IMR-90 (cell line): ENCODE measurements at regions not wholly inside any gene's neighbourhood (a gene's known extent, or its start where the extent isn't known, plus 50 kb on each side); places are given as distances from the start of the nearest gene placed in this dataset.

ENCODE experiments used
- ATAC-seq: fragments of 200-7000 bp; cut with Tn5 transposase; 2 replicates; pipeline ENCODE4 v1.9.1; 2020; ENCODE audit warnings: low read depth, mild to moderate bottlenecking, moderate library complexity
- BruUV-seq: library from RNA; stranded (reverse); fragments of 400-500 nt; replicated peaks from 2 replicates; lab custom pipeline; 2021; lab: Mats Ljungman, UMichigan
- CTCF ChIA-PET: fragments of 300-600 bp; formaldehyde crosslinking; extraction: SDS; loops from one replicate; lab custom pipeline; 2021; ENCODE audit warnings: antibody characterized with exemption; lab: Yijun Ruan, JAX
- POLR2A ChIA-PET: fragments of 300-600 bp; sonication (Branson Sonifier 250); formaldehyde crosslinking; loops from one replicate; lab custom pipeline; 2022; ENCODE audit warnings: antibody characterized with exemption; ENCODE audit not compliant: unreplicated experiment; lab: Charles Lee
- DNase-seq: peaks from one replicate; pipeline ENCODE4 v3.0.0; 2013
- H2AFZ ChIP-seq: replicated peaks from 2 replicates; pipeline ENCODE3; 2013; ENCODE audit warnings: low read length, mild to moderate bottlenecking; ENCODE audit not compliant: poor library complexity
- H2AK5ac ChIP-seq: 2 replicates; pipeline ENCODE4 v1.6.1; 2013; ENCODE audit warnings: low read depth, low read length, inconsistent platforms
- H2AK9ac ChIP-seq: replicated peaks from 2 replicates; pipeline ENCODE3; 2013; ENCODE audit warnings: mild to moderate bottlenecking, low read depth, low read length, moderate library complexity; ENCODE audit not compliant: poor library complexity
- H2BK120ac ChIP-seq: 2 replicates; pipeline ENCODE4 v1.6.1; 2013; ENCODE audit warnings: low read depth, low read length, inconsistent platforms
- H2BK15ac ChIP-seq: 3 replicates; pipeline ENCODE4 v1.6.1; 2013; ENCODE audit warnings: low read depth, low read length, inconsistent platforms
- H2BK20ac ChIP-seq: 2 replicates; pipeline ENCODE4 v1.6.1; 2013; ENCODE audit warnings: low read depth, mild to moderate bottlenecking, inconsistent platforms, low read length, moderate library complexity
- H2BK5ac ChIP-seq: 2 replicates; pipeline ENCODE4 v1.6.1; 2013; ENCODE audit warnings: mild to moderate bottlenecking, low read depth, low read length, inconsistent platforms; ENCODE audit not compliant: poor library complexity, severe bottlenecking
- H3K14ac ChIP-seq: replicated peaks from 2 replicates; pipeline ENCODE4 v1.6.1; 2013; ENCODE audit warnings: low read depth, low read length, inconsistent platforms
- H3K18ac ChIP-seq: 2 replicates; pipeline ENCODE4 v1.6.1; 2013; ENCODE audit warnings: low read depth, low read length, control low read depth
- H3K23ac ChIP-seq: 2 replicates; pipeline ENCODE4 v1.6.1; 2013; ENCODE audit warnings: low read depth, low read length, inconsistent platforms
- H3K27ac ChIP-seq: 2 replicates; pipeline ENCODE4 v1.5.1; 2013; ENCODE audit warnings: mild to moderate bottlenecking, control low read depth, low read length; ENCODE audit not compliant: insufficient read depth
- H3K27me3 ChIP-seq: 2 replicates; pipeline ENCODE4 v1.6.1; 2013; ENCODE audit warnings: low read length; ENCODE audit not compliant: control insufficient read depth, insufficient read depth
- H3K36me3 ChIP-seq: 2 replicates; pipeline ENCODE4 v1.6.1; 2013; ENCODE audit warnings: low read length, mixed read lengths; ENCODE audit not compliant: control insufficient read depth, insufficient read depth
- H3K4ac ChIP-seq: 2 replicates; pipeline ENCODE4 v1.6.1; 2013; ENCODE audit warnings: low read depth, low read length, inconsistent platforms
- H3K4me1 ChIP-seq: 2 replicates; pipeline ENCODE4 v1.6.1; 2013; ENCODE audit warnings: low read length, mixed read lengths; ENCODE audit not compliant: control insufficient read depth, insufficient read depth
- H3K4me2 ChIP-seq: 2 replicates; pipeline ENCODE4 v1.6.1; 2013; ENCODE audit warnings: low read depth, mild to moderate bottlenecking, control low read depth, low read length, moderate library complexity
- H3K4me3 ChIP-seq: 2 replicates; pipeline ENCODE4 v1.5.1; 2013; ENCODE audit warnings: low read depth, mild to moderate bottlenecking, control low read depth, low read length, moderate library complexity; ENCODE audit not compliant: insufficient read depth
- H3K56ac ChIP-seq: 2 replicates; pipeline ENCODE4 v1.6.1; 2013; ENCODE audit warnings: low read length, inconsistent platforms; ENCODE audit not compliant: insufficient read depth; ENCODE audit errors: extremely low read depth
- H3K79me1 ChIP-seq, 2 experiments: 2 replicates each; pipeline ENCODE4 v1.6.1; 2013; ENCODE audit warnings: low read length in 2 of 2, inconsistent platforms in 1 of 2, low read depth in 1 of 2
- H3K9ac ChIP-seq: 2 replicates; pipeline ENCODE4 v1.6.1; 2013; ENCODE audit warnings: low read depth, low read length, control low read depth
- H3K9me1 ChIP-seq: 2 replicates; pipeline ENCODE4 v1.6.1; 2013; ENCODE audit warnings: low read length, inconsistent platforms; ENCODE audit not compliant: insufficient read depth
- H3K9me3 ChIP-seq: 2 replicates; pipeline ENCODE4 v1.6.1; 2013; ENCODE audit warnings: low read length; ENCODE audit not compliant: control insufficient read depth, insufficient read depth
- H4K20me1 ChIP-seq: 2 replicates; pipeline ENCODE4 v1.6.1; 2013; ENCODE audit warnings: low read length, inconsistent platforms; ENCODE audit not compliant: insufficient read depth
- H4K5ac ChIP-seq: 2 replicates; pipeline ENCODE4 v1.6.1; 2013; ENCODE audit warnings: mild to moderate bottlenecking, low read depth, low read length, control low read depth
- H4K8ac ChIP-seq, 2 experiments: 2 replicates each; pipeline ENCODE4 v1.6.1; 2013; ENCODE audit warnings: low read depth in 2 of 2, low read length in 2 of 2, control low read depth in 1 of 2, inconsistent platforms in 1 of 2
- H4K91ac ChIP-seq: 2 replicates; pipeline ENCODE4 v1.6.1; 2013; ENCODE audit warnings: low read depth, low read length, inconsistent platforms; ENCODE audit not compliant: insufficient read depth
- CEBPB ChIP-seq: IDR thresholded peaks from 2 replicates; pipeline ENCODE4 v1.6.1; 2012; ENCODE audit warnings: low read depth, low read length, improper control_type of control experiment
- NFE2L2 ChIP-seq: fragments of 150-350 bp; IDR thresholded peaks from 2 replicates; pipeline ENCODE4 v1.6.1; 2016; ENCODE audit warnings: low read depth, mild to moderate bottlenecking, low read length
- WGBS, 2 experiments: methylation state at CpG; one replicate each; pipeline versions ENCODE4 v1.1.5 to v1.1.7; 2013; ENCODE audit warnings: missing lambda C conversion rate in 2 of 2; ENCODE audit not compliant: insufficient read length in 1 of 2; ENCODE audit errors: extremely low coverage in 2 of 2; 5-methylcytosine and 5-hydroxymethylcytosine counted together
- dilution Hi-C: fragments of 300-500 bp; cut with HindIII; formaldehyde crosslinking; loops from one replicate; pipeline ENCODE4 v1.14.3; 2018; ENCODE audit warnings: low sequenced_read_pairs; ENCODE audit not compliant: unreplicated experiment
- in situ Hi-C: fragments of 300-500 bp; cut with MboI; formaldehyde crosslinking; loops from 3 replicates; pipeline ENCODE4 v1.14.3; 2019; ENCODE audit warnings: low sequenced_read_pairs, inconsistent platforms, mixed read lengths
- intact Hi-C: fragments of 100-400 bp; cut with micrococcal nuclease; formaldehyde crosslinking; loops from 2 replicates; pipeline ENCODE4 v1.10.0; 2022
- TF ChIP-seq, protein P1 (sequence below): conservative IDR thresholded peaks from 2 replicates; pipeline ENCODE4 v1.5.1; 2012; ENCODE audit warnings: mild to moderate bottlenecking, low read depth, low read length, improper control_type of control experiment

DNA sequence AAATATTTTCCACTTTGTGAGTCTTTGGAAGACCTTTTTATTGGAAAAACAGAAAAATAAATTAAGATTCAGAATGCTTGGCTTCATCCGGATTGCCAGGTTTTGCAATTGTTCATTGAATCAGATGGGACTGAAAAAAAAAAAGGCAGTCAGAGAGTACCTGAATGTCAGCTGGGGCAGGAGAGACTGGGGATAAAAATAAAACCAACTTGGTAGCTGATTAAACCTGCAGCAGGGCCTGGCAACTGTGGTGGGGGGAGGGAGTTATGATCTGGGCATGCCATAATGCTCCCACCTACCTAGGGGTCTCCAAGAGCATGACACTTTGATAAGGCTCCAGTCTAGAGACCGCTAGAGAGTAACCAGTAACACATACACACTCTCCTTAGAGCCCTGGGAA, 454.4 kb downstream of the DTWD2 start:
- dilution Hi-C loops = no loop called here

More for the DNA sequence above, 454.4 kb downstream of the DTWD2 start:
- no peak overlapping the region for H2AFZ ChIP-seq
- no peak overlapping the region for H2BK20ac ChIP-seq
- H3K9ac ChIP-seq = no peak overlapping the region
- no peak for ATAC-seq
- H3K56ac ChIP-seq = no peak overlapping the region
- no peak for TF ChIP-seq CEBPB
- TF ChIP-seq NFE2L2 = no peak
- TF ChIP-seq, protein P1, sequence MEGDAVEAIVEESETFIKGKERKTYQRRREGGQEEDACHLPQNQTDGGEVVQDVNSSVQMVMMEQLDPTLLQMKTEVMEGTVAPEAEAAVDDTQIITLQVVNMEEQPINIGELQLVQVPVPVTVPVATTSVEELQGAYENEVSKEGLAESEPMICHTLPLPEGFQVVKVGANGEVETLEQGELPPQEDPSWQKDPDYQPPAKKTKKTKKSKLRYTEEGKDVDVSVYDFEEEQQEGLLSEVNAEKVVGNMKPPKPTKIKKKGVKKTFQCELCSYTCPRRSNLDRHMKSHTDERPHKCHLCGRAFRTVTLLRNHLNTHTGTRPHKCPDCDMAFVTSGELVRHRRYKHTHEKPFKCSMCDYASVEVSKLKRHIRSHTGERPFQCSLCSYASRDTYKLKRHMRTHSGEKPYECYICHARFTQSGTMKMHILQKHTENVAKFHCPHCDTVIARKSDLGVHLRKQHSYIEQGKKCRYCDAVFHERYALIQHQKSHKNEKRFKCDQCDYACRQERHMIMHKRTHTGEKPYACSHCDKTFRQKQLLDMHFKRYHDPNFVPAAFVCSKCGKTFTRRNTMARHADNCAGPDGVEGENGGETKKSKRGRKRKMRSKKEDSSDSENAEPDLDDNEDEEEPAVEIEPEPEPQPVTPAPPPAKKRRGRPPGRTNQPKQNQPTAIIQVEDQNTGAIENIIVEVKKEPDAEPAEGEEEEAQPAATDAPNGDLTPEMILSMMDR = no peak
- H4K20me1 ChIP-seq = no peaks in the 10 kb centered on the region
- no peaks in the 10 kb centered on the region for H3K9me1 ChIP-seq
- BruUV-seq = no TSS peak
- H3K36me3 ChIP-seq = no peaks in the 10 kb centered on the region
- no peaks in the 10 kb centered on the region for H3K79me1 ChIP-seq
- intact Hi-C loops (no loop called here), in situ Hi-C loops (no loop called here)
- H2AK9ac ChIP-seq = no peak overlapping the region
- H3K4ac ChIP-seq = no peak overlapping the region
- no peak overlapping the region for H3K27ac ChIP-seq
- H3K4me2 ChIP-seq = no peak overlapping the region
- no peak overlapping the region for H4K5ac ChIP-seq
- H3K4me1 ChIP-seq = no peaks in the 10 kb centered on the region
- no peak overlapping the region for H3K18ac ChIP-seq
- ChIA-PET CTCF (no interaction called here), POLR2A (no interaction called here)
- H3K4me3 ChIP-seq = no peak overlapping the region
- no peak overlapping the region for H2AK5ac ChIP-seq
- 33% methylated on average over 1 of the region's 2 CpGs; no CpG with 5 or more reads in 1 of the 2 experiments for WGBS, 2 experiments
- no peak overlapping the region for H2BK15ac ChIP-seq
- no peak overlapping the region for H4K8ac ChIP-seq
- H2BK5ac ChIP-seq = no peak overlapping the region
- no peak for DNase-seq
- no peaks in the 10 kb centered on the region for H3K9me3 ChIP-seq
- H3K27me3 ChIP-seq = no peaks in the 10 kb centered on the region
- no peak overlapping the region for H4K91ac ChIP-seq
- H3K23ac ChIP-seq = no peak overlapping the region
- H3K14ac ChIP-seq = no peak overlapping the region
- no peak overlapping the region for H2BK120ac ChIP-seq
